ENCODE measurements at regions not wholly inside any gene's neighbourhood (a gene's known extent, or its start where the extent isn't known, plus 50 kb on each side); places are given as distances from the start of the nearest gene placed in this dataset.

DNA sequence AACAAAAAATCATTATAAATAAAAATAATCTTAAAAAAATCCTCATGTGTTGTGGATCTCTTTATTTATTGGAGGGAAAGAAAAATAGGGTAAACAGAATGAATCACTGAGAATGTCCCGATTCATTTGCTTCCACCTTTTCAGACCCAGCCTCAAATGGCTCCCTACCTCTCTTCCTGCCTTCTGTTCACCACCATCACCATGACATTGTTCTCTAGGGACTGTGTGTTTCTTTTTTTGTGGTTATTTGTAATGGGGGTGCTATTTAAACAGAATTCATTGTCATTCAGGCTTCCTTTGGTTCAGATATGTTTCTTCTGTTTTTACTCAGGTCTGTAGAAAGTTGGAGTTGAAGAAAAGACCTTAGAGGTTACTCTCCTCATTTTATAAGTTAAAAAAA, 198.2 kb downstream of the KIF4B start:
- DNase-seq, result no peak

DNA sequence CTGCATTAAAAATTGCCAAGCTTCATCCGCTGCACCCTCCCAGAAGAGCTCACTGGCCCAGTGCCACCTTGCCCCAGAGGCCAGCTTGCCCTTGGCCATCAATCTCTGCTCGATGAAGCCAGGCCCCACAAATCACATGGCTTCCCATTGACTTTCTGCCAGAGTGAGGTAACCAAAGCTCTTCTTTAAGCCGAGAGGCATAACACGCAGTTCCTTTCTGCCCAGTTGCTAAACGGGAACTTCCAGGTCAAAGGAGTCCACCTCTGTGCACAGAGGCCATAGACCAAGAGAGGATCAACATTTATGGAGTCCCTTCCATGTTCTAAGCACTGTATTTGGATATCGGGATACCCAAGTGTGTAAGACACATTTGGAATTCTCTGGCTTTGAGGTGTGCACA, 208.8 kb downstream of the KIF4B start:
- DNase-seq, result no peak

DNA sequence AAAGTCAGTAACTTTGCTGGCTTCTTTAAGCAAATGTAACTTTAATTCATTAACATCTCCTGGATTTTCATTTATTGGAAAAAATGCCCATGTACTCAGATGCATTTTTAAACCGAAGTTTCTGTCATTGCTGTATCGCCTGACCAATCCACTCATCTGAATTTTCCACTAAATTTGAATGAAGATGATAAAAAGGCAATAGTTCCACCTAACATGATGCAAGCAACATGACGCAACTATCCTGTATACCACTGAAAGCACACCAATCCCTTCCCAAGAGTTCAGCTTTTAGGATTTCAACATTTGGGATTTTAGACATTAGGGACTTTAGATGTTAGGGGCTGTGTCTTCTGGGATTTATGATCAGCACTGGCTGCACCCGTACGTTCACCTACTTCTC, 215.6 kb downstream of the KIF4B start:
- no peak for DNase-seq

DNA sequence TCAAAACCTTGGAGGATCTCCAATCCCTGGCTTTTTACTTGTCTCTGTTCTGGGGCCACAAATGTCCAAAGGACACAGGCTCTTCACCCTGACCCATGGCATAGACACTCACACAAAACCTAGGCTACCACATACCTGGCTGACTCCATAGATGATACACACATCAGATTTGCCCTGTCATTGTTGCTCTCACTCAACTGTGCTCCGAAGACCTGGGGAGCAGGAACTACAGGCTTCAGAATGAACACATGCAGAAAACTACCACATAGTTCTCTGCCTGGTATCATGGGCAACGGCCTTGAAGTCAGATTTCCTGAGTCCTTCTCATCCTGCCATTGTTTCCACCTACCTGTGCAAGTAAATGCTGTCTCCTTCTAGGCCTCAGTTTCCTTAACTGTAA, 226.2 kb downstream of the KIF4B start:
- DNase-seq, result no peak

DNA sequence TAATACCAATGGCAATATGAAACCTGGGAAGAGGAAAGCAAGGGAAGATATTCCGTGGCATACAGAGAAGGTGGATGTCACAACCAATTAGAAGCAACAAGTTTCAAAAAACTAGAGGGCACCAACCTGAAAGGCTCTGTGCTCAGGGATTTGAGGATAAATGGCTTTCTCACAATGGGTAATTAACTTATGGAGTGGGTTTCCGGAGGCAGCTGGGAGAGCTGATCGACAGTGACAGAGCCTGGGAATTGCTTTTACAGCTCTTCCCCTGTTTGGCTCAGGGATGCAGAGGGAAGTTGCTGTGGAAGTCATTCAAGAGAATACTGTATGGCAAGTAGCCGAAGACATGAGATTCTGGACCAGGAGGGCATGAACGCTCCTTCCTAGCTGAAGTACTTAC, 237.0 kb downstream of the KIF4B start:
- no peak for DNase-seq

DNA sequence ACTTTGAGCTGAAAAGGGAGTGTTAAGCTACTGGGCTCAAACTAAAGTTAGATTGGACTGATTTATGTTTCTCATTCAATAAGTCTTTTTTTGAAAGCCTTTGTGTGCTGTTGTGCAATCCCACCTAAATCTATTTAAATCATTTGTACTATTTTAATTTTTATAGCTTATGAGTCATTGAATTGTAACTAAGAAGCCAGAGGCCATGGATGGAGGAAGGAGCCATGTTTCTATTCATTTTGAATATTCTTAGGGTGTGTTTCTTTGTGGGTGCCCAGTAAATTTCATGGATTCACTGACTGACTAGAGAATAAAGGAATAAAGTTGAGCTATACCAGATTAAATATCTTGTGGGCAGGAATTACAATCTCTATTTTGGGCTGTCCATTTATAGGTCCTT, 238.5 kb downstream of the KIF4B start:
- DNase-seq, result no peak

DNA sequence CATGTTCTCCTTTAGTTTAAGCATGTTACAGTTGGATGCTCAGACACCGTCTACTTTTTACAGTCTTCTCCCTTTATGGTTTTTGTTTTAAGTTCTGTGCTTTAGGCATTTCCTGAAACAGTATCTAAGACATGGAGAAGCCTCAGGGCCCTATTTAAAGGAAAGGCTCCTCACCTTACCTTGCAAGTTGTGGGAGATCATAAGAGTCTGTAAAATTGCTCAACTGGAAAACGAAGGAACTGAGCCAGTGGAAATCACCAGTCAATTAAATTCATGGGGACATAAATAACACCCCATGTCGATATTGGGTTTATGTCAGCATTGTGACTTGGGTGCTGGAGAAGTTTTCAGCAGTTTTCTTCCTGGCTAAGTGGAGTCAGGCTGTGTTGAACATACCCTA, 239.2 kb downstream of the KIF4B start:
- DNase-seq, result no peak

DNA sequence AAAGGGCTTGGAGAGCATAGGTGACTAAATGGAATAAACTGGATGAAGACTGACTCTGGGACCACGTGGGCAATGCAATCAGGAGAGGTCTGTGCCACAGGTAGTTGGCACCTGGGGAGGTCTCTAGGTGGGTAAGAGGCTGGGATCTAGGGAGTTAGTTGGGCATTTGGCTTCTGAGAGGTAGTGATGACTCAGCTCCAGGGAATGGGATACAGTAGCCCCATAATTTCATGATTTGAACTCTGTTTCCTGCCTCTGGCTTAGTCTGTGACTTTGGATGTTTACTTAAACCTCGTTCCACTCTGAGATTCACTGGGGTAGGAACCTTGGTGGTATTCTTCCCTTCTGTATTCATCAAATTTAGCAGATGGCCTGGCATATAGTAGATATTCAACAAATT, 240.8 kb downstream of the KIF4B start:
- no peak for DNase-seq

DNA sequence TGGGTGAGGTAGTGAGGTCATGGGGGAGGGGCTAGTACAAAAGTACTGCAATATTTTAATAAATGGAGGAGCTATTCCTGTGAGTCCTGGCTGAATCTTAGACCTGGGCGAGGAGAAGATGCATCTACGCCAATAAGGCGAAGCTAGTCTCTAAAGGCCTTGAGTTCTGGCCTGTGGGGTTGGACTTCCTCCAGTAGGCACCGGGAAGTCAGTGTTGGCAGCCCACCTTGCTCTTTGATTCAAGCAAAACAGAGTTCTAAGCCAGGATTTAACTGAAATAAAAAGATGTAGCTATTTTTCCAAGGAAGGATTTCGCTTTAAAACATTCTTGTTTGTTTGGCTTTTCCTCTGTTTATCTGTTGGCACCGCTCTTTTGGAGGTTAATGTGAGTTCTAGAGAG, 244.6 kb downstream of the KIF4B start:
- DNase-seq, result no peak

DNA sequence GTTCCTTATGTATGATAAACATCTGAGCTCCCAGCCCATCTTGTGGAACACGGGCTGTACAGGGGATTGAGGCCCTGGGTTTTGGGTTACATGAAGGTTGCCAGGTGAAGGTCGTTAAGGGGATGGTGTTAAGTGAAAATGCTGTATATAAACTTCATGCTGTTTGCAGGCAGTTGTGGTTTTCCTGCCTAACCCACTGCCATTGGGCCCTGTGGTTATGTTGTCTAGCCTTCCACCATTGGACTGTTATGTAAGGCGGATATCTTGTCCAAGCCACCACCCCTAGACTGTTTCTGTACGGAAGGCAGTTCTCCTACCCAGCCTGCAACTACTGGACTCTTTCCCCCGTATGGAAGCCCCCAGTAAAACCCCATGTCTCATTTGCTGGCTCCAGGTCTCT, 246.1 kb downstream of the KIF4B start:
- no peak for DNase-seq

DNA sequence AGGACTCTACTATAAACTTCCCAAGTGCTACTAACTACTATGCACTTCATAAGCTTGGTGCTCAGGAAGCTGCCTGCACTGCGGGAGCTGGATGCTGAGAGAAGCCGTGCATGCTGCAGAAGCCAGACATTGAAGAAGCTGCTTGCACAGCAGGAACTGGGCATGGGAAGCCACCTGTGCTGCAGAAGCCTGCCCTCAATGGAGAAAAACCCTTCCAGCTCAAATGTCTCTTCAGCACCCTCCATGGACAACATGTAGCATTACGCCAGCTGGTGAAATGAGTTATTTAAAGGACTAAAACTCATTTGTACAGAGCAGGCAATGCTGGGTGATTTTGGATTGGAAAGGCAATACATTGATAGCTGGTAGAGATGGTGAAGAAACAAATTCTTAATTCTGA, 247.2 kb downstream of the KIF4B start:
- no peak for DNase-seq

DNA sequence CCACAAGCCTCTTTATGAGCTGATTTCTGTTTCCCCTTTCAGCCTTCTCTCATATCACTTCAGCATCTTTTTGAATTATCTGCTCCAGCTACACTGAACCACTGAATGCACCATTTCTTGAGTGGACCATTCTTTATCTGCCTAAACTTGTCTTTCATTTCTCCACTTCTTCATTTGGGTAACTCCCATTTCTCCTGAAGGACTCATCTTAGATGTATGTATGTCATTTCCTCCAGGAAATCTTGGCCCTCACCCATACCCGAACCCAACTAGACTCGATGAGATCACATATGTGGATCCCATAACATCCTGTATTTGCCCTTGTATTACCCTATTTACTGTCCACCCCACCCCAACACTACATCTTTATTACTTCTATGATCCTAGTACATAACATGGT, 249.8 kb downstream of the KIF4B start:
- DNase-seq, result no peak

DNA sequence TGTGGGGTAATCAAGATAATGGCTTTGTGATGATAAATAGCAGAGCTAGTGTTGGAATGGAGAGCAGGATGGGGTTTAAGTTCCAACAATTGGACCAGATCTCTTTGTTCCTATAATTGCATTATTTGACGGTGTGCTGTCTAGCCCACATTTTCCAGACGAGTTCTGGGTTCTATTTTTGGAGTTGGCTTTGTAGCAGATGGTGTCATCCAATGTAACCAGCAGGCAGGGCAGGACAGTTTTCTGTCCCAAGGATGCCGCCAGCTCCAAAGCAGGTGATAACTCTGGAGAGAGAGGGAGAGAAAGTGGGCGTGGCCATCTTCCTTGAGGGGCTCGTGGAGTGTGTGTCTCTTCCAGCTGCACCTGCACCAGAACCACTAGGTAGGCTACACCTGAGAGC, 251.3 kb downstream of the KIF4B start:
- no peak for DNase-seq

DNA sequence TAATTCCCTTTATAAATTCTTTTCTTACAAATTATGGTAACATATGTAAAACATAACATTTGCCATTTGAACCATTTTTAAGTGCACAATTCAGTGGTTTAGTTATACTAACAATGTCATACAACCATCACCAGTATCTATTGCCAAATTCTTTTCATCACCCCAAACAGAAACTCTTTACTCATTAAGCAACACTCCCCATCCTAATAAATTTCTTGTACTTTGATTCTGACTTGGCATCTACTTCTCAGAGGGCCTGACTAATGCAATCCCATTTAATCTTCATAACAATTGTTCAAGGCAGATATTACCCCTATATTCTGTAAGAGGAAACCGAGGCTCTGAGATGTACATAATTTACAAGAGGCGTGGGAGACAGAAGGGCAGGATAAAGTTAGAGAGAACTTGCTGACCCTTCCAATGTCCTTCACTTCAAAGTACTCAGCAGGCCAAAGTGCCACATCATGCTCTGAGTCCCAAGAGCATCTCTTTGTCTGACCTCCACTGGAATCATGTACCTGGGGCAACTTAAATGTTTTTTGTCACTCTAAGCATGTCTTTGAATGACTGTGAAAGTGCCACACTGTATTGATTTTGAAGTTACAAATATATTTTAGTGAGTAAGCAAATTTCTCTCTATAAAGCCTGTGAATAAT, 255.3 kb downstream of the KIF4B start:
- DNase-seq, result no peak

DNA sequence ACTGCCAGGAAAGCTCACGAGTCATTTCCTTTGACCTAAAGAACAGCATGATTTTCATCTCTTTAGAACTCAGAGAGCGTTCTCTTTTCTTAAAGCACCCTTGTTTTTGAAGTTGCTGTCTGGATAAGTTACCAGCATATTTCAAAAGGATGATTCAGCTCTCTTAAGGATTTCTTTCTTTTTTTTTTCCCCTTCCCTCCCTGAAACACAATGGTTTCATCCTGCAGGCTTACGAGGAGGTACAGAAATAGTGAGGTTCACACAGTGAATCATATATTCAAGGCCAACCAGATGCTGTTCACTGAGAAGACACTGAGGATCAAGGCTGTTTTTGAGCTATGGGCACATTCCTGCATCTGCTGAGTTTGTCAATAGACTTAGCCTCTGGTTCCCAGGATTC, 257.2 kb downstream of the KIF4B start:
- DNase-seq, result no peak

DNA sequence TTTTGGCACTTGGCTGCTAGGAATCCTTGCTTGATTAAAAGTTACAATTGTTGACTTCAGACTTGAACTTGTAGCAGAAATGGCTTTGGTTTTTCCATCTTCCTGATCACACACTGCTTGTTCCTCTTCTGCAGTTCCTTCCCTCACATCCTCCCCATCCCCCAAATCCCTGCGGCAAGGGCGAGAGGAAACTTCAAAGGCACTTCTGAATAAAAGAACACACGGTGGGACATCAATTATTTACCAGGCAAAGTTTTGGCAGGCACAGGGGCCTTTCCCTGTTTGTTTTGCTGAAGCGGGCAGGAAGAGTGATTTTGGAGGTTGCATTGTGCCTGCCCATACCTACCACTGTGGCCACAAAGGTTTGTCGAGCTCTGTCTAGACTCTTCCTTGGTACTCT, 260.9 kb downstream of the KIF4B start:
- no peak for DNase-seq

DNA sequence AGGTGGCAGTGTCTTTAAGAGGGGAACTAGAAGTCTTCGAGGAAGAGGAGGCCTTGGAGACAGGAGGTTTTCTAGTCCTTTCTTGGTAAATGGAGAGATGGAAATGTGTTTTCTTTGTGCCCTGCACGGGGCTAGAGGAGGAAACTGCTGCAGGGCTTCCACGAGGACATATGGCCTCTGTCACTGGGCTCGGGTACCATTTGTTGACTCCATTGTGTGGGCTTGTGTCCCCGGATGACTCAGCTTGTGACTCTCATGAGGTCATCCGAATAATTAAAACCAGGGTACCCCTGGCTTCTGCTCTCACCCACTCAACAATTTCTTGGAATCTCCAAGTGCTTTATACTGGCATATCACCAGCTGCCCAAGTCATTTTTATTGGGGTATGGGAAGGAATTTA, 261.7 kb downstream of the KIF4B start:
- DNase-seq, result no peak

DNA sequence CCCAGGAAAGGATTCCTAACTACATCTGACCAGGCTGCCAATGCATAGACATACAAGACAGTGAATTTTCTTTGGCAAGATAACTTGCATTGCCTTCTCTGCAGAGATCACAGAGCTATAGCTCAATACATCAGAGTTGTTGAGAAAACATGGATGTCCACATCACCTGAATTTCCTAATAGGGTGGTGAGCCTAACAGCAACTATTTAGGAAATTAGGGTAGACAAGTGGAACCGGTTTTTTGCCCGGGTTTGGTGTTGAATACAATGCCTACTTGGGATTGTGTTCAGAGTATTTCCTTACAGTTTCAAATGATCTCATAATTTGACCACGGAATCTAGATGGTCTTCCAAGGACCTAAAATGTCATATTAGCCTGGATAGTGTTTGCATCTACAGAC, 262.7 kb downstream of the KIF4B start:
- DNase-seq, result no peak

DNA sequence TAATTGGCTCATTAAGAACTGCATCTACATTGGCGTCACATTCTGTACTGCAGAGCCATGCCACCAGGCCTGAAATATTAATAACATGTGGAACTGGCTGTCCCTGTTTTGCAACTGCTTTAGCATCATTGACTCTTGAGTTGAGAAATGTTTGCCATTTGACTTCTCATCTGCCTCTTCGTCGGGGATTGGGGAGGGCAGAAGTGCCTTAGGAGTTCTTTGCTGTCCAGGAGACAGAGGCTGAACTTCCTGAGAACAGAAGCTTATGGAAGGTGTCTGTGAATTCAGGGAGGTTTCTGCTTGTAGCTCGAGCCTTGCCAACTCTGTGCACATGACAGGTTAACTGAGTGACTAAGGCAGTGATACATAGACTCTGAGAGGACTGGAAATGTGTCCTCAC, 265.0 kb downstream of the KIF4B start:
- DNase-seq, result no peak

DNA sequence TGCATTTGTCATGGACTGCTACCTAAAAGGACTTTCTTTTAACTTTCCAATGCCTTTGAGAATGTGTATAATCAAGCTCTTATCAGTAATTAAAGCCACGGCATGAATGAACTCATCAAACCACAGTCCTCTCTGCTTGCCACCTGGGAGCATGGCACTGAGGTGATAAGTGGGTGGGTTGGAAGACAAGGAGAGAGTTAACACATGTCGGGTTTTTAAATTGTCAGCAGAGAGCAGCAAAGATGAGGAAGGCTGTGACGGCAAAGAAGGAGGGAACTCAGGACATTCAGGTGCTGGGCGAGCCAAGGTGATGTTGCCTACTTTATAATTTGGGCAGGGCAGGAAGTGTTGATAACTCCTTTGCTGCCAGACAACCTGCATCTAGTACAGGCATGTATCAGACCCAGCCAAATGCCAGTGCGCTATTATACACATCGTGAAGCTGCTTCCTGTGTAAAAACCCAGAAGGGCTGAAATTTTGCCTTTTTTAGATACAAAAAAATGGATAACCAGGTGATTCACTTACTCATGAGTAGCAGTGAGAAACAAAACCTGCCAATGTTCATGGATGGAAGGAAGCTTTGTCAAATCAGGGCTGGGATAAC, 269.1 kb downstream of the KIF4B start:
- DNase-seq, result no peak

DNA sequence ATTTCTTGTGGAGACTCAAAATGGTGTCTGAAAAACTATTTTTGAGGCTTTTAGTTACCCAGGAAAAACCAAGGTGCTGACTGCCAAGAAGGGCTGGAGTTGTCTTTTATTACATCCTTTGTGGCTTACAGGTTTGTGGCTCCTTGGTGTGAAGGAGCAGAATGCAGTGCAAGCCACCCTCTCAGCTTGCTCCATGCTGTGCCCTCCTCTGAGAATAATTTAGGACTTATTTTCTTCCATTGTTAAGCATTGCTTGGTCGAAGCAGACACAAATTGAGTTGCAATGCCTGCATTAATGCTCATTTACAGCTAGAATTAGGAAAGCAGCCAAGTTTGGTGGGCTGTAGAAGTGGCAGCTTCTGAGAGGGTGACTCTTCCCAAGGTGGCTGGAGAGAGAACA, 272.2 kb downstream of the KIF4B start:
- no peak for DNase-seq

DNA sequence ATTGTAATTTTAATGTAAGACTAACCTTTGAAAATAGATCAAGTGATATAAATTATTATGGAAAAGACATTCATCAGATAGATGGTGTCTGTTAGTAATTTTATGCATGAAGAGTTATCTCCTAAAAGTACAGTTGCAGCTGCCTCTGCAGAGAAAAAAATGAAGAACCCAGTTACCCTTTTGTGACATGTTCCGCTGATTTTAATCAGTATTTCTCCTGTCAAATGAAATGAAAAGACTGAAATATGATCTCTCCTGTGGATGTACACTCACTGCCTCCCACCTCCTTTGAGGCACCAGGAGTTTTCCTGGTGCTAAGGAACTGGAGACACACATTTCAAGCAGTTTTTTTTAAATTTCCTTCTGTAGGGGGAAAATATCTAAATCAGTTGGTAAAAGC, 277.4 kb downstream of the KIF4B start:
- DNase-seq, result no peak

DNA sequence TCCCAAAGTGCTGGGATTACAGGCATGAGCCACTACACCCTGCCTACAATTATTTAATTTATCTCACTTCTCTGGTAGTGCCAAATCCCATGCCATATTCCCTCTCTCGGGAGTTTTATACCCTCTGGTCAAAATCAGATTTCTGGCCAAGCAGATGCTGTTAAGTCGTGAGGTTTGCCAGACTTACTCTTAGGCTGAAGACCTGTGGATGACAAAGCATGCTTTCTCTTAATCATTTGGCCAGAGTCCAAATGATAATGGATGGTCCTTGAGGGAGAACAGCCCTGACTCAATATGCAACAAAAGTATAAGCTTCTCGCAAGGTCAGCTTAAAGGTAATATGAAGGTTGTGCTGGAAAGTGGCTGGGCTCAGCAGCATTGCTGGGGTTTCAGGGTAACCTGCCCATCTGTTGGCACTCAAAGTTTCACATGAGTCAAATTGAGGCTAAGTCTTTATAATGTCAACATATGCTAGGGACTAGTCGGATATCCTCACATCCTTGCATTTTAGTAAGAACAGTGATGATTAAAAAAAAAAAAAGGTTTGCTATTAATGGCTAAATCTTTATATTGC, 280.1 kb downstream of the KIF4B start:
- no peak for DNase-seq

DNA sequence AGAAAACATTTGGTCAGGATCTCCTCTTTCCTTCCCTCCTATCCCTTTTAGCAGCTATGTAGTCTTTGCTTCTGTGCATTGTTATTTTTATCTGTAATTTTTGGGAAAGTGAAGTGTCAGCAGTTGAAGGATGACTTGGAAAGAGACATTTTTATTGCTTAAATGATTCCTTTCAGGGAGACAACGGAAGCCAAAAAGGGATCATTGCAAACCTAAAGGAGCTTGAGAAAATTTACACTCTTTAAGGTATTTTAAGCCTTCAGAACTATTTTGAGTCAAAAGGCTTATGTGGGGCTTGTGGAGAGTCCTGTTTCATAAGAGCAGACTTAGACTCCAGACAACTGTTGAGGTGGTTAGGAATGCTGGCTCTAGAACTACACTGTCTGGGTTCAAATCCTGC, 281.6 kb downstream of the KIF4B start:
- no peak for DNase-seq

DNA sequence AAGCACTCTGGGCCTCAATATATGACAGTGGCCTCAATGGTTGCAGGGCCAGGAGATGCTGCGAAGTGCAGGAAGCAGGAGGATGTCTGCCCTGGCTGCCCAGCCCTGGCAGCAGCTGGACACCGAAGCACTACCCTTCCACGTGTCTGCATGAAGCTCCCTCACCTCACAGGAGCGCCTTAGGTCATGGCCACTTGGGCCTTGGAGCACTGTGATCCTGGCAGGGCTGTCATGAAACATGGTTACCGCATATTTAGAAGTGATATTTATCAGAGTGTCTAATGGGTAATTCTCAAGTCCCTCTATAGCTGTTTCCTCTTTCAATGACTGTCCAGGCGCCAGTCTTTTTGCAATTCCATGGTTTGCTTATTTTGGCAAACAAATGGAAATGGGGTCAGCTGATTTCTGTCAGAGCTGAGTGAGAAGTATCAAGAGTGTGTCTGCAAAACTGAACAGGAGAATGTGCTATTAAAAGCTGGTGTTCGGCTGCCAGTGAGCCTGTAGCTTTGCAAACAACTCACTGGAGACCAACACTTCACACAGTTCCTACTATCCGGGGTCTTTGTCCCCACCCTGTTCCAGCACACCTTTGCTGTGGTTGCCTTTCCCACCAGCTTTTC, 285.9 kb downstream of the KIF4B start:
- no peak for DNase-seq
